NCI-H2196 treated with DMSO at 0.1 percent for 48 hours (cell line): ENCODE measurements at regions not wholly inside any gene's neighbourhood (a gene's known extent, or its start where the extent isn't known, plus 50 kb on each side); places are given as distances from the start of the nearest gene placed in this dataset.

Experiments
- DNase-seq: peaks from one replicate; lab custom pipeline; 2025; ENCODE audit not compliant: unreplicated experiment; lab: John Stamatoyannopoulos, UW

DNA sequence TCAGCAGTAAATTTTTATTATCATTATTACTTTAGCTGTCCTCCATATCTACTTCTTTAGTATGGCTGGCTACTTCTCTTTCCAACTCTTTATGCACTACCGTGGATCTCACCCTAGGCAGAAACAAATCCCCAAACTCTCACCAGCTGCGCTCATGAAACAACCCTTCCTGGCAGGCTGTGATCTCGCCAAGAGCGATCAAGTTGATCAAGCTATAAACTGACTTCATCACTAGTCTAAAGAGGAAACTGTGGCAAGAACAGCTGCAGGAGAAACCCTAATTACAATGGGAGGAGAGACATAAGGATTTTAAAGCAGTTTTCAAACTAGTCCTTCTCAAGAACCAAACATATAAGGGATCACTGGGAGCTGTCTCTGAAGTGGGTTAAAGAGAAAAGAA, 160.5 kb upstream of the PRSS58 start:
- no peak for DNase-seq

DNA sequence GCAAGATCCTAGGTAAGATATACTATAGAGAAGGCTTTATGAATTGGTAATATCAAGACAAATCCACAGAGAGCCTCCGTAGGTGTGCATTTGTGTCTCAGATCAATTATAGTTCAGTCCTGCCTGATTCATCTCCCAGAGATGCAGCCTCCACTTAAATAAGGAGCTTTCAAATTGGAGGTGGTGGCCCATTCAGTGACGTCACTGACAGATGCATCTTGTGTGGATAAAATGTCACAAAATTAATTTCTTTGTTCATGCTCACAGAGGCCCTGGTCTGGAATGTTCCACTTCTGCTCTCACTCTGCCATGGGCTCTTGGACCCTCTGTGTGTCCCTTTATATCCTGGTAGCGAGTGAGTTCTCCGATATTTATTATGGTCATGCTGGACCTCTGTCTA, 157.1 kb upstream of the PRSS58 start:
- no peak for DNase-seq

GRCh38 chr7:142414135-142414534, 156.3 kb upstream of the PRSS58 start:
- DNase-seq, result no peak

DNA sequence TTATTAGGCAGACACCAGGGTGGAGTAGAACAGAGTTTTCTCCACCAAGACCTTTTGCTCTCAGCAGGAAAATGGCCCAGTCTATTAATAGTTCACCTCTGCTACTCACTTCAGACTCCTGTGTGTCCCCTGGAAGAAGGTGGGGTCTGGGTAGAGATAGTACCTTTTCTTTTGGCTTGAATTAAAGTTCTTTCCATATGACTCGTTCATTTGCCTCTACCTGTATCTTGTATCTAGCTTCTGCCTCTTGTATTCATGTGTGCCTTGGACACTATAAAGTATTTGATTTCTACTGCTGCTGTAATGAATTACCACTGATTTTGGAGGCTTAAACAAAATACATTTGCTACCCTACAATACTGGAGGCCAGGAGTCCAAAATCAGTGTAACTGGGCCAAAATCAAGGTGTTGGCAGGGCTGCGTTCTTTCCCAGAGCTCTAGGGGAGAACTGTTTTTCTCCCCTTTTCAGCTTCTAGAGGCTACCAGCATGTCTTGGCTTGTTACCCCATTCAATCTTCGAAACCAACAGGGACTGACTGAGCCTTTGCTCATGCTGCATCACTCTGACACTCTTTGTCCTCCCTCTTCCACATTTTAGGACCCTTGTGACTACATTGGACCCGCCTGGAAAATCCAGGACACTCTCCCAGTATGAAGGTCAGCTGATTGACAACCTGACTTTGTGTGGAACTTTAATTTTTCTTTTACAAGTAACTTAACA, 155.6 kb upstream of the PRSS58 start:
- no peak for DNase-seq

- no peak for DNase-seq
Measured at GRCh38 chr7:142412551-142413193, 154.8 kb upstream of the PRSS58 start.

DNA sequence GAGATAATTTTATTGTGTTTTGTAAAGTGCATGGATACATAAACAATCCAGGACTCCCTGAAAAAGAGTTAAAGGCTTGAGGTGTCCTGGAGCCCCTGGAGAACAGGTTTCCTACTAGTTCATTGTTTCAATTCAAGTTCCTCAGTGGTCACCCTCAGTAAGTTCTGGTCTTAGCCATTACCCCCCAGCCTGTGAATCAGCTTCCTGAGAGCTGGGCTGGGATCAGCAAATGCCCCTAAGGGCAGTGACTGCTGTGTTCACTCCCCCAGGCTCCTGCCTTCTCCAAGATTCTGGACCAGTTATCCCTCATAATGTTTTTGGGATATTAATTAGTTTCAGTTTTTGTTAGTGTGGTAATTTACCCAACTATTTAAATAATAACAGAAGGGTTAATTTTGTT, 151.6 kb upstream of the PRSS58 start:
- no peak for DNase-seq

DNA sequence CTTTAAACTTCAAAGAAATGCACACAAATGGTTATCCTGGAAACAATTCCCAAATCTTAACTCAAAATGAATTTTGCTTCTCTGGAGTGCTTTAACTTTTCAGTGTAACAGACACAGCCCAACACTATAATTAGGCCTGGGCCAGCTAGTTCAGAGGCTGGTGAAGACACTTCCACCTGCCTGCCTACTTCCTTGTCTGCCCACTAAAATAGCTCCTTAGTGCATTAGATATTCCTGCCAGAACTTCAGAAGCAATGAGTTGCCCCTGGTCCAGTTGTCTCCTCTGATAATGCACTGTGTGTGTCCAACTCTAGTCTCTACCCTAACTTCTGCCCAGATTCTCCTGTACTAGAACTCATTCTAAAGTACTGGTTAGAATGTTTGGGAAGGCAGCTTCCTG, 150.9 kb upstream of the PRSS58 start:
- no peak for DNase-seq

DNA sequence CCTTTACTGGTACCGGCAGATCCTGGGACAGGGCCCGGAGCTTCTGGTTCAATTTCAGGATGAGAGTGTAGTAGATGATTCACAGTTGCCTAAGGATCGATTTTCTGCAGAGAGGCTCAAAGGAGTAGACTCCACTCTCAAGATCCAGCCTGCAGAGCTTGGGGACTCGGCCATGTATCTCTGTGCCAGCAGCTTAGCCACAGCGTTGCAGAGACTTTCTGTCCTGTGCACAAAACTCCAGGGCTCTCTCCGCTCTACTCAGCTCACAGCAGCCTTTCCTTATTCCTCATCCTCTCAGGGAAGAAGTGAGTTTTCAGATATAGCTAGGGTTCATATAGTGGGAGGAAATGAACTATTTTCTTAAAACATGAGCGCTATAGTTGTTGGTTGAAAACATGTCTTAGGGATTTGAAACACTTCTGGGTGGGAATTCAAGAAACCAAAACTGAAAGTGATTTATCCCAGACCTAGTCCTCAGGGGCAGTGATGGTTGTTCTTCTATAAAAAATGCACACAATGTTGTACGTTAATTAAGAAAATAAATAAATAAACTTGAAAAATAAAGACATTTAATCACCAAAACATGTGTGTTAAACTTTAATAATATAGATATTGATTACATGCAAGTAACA, 150.2 kb upstream of the PRSS58 start:
- no peak for DNase-seq

DNA sequence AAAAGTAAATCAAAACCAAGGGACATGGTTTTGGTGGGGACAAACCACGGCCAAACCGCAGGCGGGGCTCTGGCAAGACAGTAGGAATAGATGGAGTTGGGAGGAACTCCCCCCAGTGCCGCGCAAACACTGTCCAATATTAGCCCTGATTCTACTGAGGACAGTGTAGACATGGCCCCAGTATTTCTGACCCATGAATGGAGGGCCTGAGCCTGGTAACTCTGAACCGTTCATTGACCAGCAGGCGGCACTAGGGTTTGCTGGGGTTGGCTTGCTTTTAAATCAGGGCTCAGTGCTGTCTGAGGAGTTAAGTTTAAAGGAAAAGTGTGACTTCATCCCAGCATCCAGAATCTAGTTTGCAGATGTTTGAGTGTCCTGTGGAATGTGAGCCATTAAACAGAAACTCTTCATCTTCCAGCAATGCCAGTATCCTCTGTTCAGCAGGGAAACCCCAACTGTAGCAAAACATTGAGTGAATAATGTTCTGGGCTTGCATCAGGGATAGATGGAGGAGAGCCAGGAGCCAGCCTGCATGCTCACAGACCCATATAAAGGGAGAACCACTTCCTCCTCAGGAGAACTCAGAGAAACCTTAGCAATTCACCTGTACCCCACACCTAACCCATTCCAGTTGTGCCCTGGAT, 147.4 kb upstream of the PRSS58 start:
- DNase-seq, result no peak

DNA sequence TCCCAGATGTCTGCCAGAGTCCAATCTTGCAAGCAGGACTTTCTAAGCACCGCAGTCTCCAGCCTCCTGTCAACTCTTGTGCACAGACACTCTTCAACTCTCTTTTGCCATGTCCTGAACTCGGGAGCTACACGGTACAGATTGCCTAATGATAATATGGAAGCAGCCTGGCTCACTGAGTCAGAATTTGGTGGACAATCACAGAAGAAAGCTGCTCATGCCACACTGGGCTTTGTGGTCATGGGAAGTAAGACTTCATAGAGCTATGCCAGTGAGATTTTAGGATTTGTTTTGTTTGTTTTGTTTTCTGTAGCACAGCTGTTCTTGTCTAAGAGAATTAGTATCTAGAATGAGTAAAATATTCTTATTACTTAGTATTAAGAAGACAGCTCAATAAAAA, 144.1 kb upstream of the PRSS58 start:
- DNase-seq, result no peak

- DNase-seq, result no peak
Measured at GRCh38 chr7:142400042-142400533, 142.2 kb upstream of the PRSS58 start.

DNA sequence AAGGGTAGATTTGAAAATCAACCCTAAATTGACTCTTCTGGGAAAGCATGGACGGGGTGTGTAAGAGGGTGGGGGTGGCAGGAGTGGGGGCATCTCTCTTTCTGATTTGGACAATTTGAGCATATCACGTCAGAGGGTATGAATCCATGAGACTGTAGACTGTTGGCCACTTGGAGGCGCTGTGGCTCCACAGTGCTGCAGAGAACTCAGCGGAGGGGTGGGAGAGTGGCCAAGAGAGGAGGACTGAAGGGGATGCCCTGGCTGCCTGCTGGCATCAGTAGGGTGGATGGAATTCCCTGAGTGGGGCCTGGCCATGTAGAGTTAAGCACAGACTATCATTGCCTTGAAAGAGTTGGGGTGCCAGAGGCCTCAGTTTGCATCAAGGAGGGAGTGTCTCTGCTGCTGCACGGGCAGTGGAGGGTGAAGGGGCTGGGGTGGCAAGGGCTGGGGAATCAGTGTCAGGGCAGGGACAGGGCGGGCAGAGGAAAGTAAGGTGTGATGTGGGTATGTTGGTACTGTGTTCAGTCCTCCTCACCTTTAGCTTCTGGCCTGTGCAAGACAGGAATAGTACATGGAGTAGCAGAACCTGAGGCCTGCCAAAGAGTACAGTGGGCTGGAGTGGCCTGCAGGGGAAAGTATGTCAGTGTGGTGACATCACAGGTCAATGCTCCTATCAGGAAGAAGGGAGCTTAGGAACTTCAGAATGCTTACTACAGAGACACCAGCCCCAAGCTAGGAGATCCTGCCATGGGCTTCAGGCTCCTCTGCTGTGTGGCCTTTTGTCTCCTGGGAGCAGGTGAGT, 133.5 kb upstream of the PRSS58 start:
- no peak for DNase-seq

DNA sequence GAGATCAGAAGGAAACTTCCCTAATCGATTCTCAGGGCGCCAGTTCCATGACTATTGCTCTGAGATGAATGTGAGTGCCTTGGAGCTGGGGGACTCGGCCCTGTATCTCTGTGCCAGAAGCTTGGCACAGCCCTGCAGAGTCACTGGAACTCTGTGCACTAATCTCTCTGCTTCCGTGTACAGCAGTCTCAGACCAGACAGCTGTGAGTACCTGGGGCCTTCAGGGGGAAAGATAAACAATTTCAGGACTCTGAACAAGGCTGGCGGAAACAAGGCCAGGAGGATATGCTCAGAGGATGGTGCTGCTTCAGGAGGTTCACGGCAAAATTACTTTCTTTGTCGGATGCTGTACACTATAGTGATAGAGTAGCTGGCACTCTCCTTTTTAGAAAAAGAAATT, 131.7 kb upstream of the PRSS58 start:
- DNase-seq, result no peak

- DNase-seq, result no peak
Measured at GRCh38 chr7:142385491-142386340, 127.9 kb upstream of the PRSS58 start.

GRCh38 chr7:142384493-142384922, 126.7 kb upstream of the PRSS58 start:
- no peak for DNase-seq

GRCh38 chr7:142383841-142384492, 126.1 kb upstream of the PRSS58 start:
- DNase-seq, result no peak

GRCh38 chr7:142381727-142382390, 124.0 kb upstream of the PRSS58 start:
- no peak for DNase-seq

DNA sequence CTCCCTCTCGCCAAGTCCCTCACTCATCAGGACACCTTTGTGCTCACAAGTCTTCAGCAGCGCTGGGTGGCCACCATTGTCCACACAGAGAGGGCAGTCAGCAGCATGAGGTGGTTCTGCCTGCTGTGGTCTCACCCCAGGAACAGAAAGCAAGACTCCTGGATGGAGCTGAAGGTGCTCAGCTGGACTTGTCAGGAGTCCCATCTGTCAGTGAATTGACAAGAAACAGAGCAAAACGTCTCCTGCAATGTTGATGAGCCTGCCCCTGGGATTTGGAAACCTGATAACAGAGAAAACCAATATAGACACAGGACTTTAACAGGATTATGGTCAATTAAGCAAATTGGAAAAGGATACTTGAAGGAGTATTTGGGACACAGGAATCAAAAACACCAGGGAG, 122.2 kb upstream of the PRSS58 start:
- DNase-seq, result no peak
